ENCODE measurements at regions not wholly inside any gene's neighbourhood (a gene's known extent, or its start where the extent isn't known, plus 50 kb on each side); places are given as distances from the start of the nearest gene placed in this dataset.
"Not testable (repeated sequence)": the region's sequence is repeated elsewhere in the genome, so short reads cannot be mapped to it uniquely, and the experiment has no call there.

GRCh38 chr3:80734920-80735319 lies 967.1 kb upstream of the ROBO1 start:
- no peak for DNase-seq (ENCODE audit: low read depth)
- H3K4me3 ChIP-seq (ENCODE audit: low read depth, low read length): no peak overlapping the region
- TF ChIP-seq CTCF (IDR thresholded peaks at IDR 0.05; ENCODE audit: insufficient read depth, low read depth, low read length): no peak

- no peak overlapping the region for H3K4me3 ChIP-seq (ENCODE audit: low read depth, low read length)
- no peak for DNase-seq (ENCODE audit: low read depth)
- no peak for TF ChIP-seq CTCF (IDR thresholded peaks at IDR 0.05; ENCODE audit: insufficient read depth, low read depth, low read length)
Measured at GRCh38 chr3:80734483-80734882, 966.7 kb upstream of the ROBO1 start.

GRCh38 chr3:80733522-80734176 lies 965.9 kb upstream of the ROBO1 start:
- peak; percentile 77 for DNase-seq (ENCODE audit: low read depth)
- no peak overlapping the region for H3K4me3 ChIP-seq (ENCODE audit: low read depth, low read length)
- TF ChIP-seq CTCF (IDR thresholded peaks at IDR 0.05; ENCODE audit: insufficient read depth, low read depth, low read length): no peak

- not testable (repeated sequence) for H3K4me3 ChIP-seq (ENCODE audit: low read depth, low read length); DNase-seq (ENCODE audit: low read depth)
Measured at GRCh38 chr3:80727561-80727960, 959.8 kb upstream of the ROBO1 start.

- DNase-seq (ENCODE audit: low read depth); H3K4me3 ChIP-seq (ENCODE audit: low read depth, low read length): not testable (repeated sequence)
Measured at GRCh38 chr3:80709597-80710322, 942.0 kb upstream of the ROBO1 start.

GRCh38 chr3:80705290-80705689 lies 937.5 kb upstream of the ROBO1 start:
- TF ChIP-seq CTCF (IDR thresholded peaks at IDR 0.05; ENCODE audit: insufficient read depth, low read depth, low read length): no peak
- H3K4me3 ChIP-seq (ENCODE audit: low read depth, low read length): no peak overlapping the region
- DNase-seq (ENCODE audit: low read depth): no peak

GRCh38 chr3:80701349-80701748 lies 933.6 kb upstream of the ROBO1 start:
- TF ChIP-seq CTCF (IDR thresholded peaks at IDR 0.05; ENCODE audit: insufficient read depth, low read depth, low read length): no peak
- no peak for DNase-seq (ENCODE audit: low read depth)
- no peak overlapping the region for H3K4me3 ChIP-seq (ENCODE audit: low read depth, low read length)

GRCh38 chr3:80697291-80697690 lies 929.5 kb upstream of the ROBO1 start:
- H3K4me3 ChIP-seq (ENCODE audit: low read depth, low read length): no peak overlapping the region
- TF ChIP-seq CTCF (IDR thresholded peaks at IDR 0.05; ENCODE audit: insufficient read depth, low read depth, low read length): no peak
- no peak for DNase-seq (ENCODE audit: low read depth)

All from fibroblast of villous mesenchyme (primary cell).